ENCODE measurements at regions not wholly inside any gene's neighbourhood (a gene's known extent, or its start where the extent isn't known, plus 50 kb on each side); places are given as distances from the start of the nearest gene placed in this dataset.

GRCh38 chr18:61199171-61199848, 133.9 kb upstream of the CDH20 start:
- DNase-seq (ENCODE audit: extremely low spot score), result no peak
- H3K36me3 ChIP-seq (ENCODE audit: insufficient read depth), result no peaks in the 10 kb centered on the region
- H3K27ac ChIP-seq (ENCODE audit: low read depth), result no peak overlapping the region
- H3K4me3 ChIP-seq (ENCODE audit: low read depth, low read length), result no peak overlapping the region
- WGBS, result 45% methylated on average over 3 of the region's 3 CpGs
- H3K4me1 ChIP-seq (ENCODE audit: insufficient read depth), result no peaks in the 10 kb centered on the region

GRCh38 chr18:61201511-61201910, 131.7 kb upstream of the CDH20 start:
- no peak for DNase-seq (ENCODE audit: extremely low spot score)
- 50% methylated on average over 2 of the region's 2 CpGs for WGBS
- Histone ChIP-seq H3K4me1 (ENCODE audit: insufficient read depth) (no peaks in the 10 kb centered on the region), H3K36me3 (ENCODE audit: insufficient read depth) (no peaks in the 10 kb centered on the region), H3K4me3 (ENCODE audit: low read depth, low read length) (no peak overlapping the region), H3K27ac (ENCODE audit: low read depth) (no peak overlapping the region)

- Histone ChIP-seq H3K4me1 (ENCODE audit: insufficient read depth) (no peaks in the 10 kb centered on the region), H3K4me3 (ENCODE audit: low read depth, low read length) (no peak overlapping the region), H3K27ac (ENCODE audit: low read depth) (no peak overlapping the region), H3K36me3 (ENCODE audit: insufficient read depth) (no peaks in the 10 kb centered on the region)
- WGBS, result 84% methylated on average over 1 of the region's 1 CpG
- DNase-seq (ENCODE audit: extremely low spot score), result no peak
Observed at GRCh38 chr18:61203151-61203550, 130.1 kb upstream of the CDH20 start.

DNA sequence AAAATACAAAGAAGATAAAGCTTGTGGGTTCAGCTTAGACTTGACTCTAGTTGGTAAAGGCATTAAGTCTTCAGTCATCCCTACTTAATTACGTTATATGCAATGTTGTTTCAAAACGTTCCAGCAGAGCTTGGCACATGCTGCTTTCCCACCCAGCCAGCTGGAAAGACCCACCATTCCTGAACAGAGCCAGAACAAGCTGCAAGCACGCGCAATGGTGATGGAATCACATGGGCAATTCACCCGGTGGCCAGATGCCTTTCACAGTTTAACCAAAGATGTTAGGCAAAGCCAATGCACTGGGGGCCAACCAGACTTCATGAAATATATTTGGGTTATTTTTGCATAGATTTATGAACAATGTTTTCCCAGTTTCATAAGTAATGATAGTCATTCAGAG, 123.4 kb upstream of the CDH20 start:
- WGBS, result 66% methylated on average over 5 of the region's 5 CpGs
- Histone ChIP-seq H3K27ac (ENCODE audit: low read depth) (no peak overlapping the region), H3K36me3 (ENCODE audit: insufficient read depth) (no peaks in the 10 kb centered on the region), H3K4me3 (ENCODE audit: low read depth, low read length) (no peak overlapping the region), H3K4me1 (ENCODE audit: insufficient read depth) (no peaks in the 10 kb centered on the region)
- no peak for DNase-seq (ENCODE audit: extremely low spot score)

GRCh38 chr18:61216051-61216450, 117.2 kb upstream of the CDH20 start:
- 87% methylated on average over 6 of the region's 6 CpGs for WGBS

GRCh38 chr18:61222206-61222605, 111.0 kb upstream of the CDH20 start:
- DNase-seq (ENCODE audit: extremely low spot score), result no peak
- H3K4me1 ChIP-seq (ENCODE audit: insufficient read depth), result no peaks in the 10 kb centered on the region
- H3K36me3 ChIP-seq (ENCODE audit: insufficient read depth), result no peaks in the 10 kb centered on the region
- no peak overlapping the region for H3K27ac ChIP-seq (ENCODE audit: low read depth)
- H3K4me3 ChIP-seq (ENCODE audit: low read depth, low read length), result no peak overlapping the region

More at GRCh38 chr18:61216051-61216450, 117.2 kb upstream of the CDH20 start:
- DNase-seq (ENCODE audit: extremely low spot score), result no peak
- Histone ChIP-seq H3K4me1 (ENCODE audit: insufficient read depth) (no peaks in the 10 kb centered on the region), H3K36me3 (ENCODE audit: insufficient read depth) (no peaks in the 10 kb centered on the region), H3K27ac (ENCODE audit: low read depth) (no peak overlapping the region), H3K4me3 (ENCODE audit: low read depth, low read length) (no peak overlapping the region)

- Histone ChIP-seq H3K4me3 (ENCODE audit: low read depth, low read length) (no peak overlapping the region), H3K36me3 (ENCODE audit: insufficient read depth) (no peaks in the 10 kb centered on the region), H3K4me1 (ENCODE audit: insufficient read depth) (no peaks in the 10 kb centered on the region), H3K27ac (ENCODE audit: low read depth) (no peak overlapping the region)
- DNase-seq (ENCODE audit: extremely low spot score), result no peak
Observed at GRCh38 chr18:61225336-61225735, 107.9 kb upstream of the CDH20 start.

- H3K36me3 ChIP-seq (ENCODE audit: insufficient read depth), result no peaks in the 10 kb centered on the region
- no peaks in the 10 kb centered on the region for H3K4me1 ChIP-seq (ENCODE audit: insufficient read depth)
- no peak overlapping the region for H3K27ac ChIP-seq (ENCODE audit: low read depth)
- DNase-seq (ENCODE audit: extremely low spot score), result no peak
- WGBS, result 66% methylated on average over 7 of the region's 7 CpGs
- H3K4me3 ChIP-seq (ENCODE audit: low read depth, low read length), result no peak overlapping the region
Observed at GRCh38 chr18:61236356-61237057, 96.7 kb upstream of the CDH20 start.

GRCh38 chr18:61237529-61237928, 95.7 kb upstream of the CDH20 start:
- Histone ChIP-seq H3K36me3 (ENCODE audit: insufficient read depth) (no peaks in the 10 kb centered on the region), H3K27ac (ENCODE audit: low read depth) (no peak overlapping the region), H3K4me3 (ENCODE audit: low read depth, low read length) (no peak overlapping the region), H3K4me1 (ENCODE audit: insufficient read depth) (no peaks in the 10 kb centered on the region)
- 70% methylated on average over 7 of the region's 7 CpGs for WGBS
- no peak for DNase-seq (ENCODE audit: extremely low spot score)

- Histone ChIP-seq H3K4me1 (ENCODE audit: insufficient read depth) (no peaks in the 10 kb centered on the region), H3K4me3 (ENCODE audit: low read depth, low read length) (no peak overlapping the region), H3K36me3 (ENCODE audit: insufficient read depth) (no peaks in the 10 kb centered on the region), H3K27ac (ENCODE audit: low read depth) (no peak overlapping the region)
- WGBS, result 73% methylated on average over 5 of the region's 5 CpGs
- DNase-seq (ENCODE audit: extremely low spot score), result no peak
Observed at GRCh38 chr18:61239051-61239450, 94.2 kb upstream of the CDH20 start.

DNA sequence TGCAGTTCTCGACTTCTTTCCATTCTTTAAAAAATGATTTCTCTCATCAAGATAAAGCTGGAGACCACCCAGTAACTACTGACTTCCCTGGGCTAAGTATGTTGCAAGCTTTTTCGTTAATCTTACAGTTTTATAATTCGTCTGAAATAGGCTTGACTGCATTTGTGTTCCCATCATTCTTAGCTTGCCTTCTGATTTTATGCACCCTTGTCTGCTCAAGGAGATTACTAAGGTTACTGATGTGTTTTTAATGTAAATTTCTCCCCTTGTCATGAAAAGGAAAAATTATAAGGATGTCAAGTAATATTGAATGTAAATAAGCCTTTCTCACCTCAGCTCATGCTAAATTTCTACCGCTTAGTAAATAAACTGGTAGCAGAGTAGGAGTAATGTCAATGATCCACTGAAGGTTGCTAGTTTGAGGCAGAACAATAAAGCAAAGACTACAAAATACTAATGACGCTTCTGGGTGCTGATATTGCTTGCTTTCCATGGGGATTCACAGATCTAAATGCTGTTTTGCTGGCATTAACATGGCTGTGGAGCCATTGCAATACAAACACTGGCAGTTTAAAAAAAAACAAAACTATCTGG, 91.9 kb upstream of the CDH20 start:
- Histone ChIP-seq H3K4me3 (ENCODE audit: low read depth, low read length) (no peak overlapping the region), H3K4me1 (ENCODE audit: insufficient read depth) (no peaks in the 10 kb centered on the region), H3K27ac (ENCODE audit: low read depth) (no peak overlapping the region), H3K36me3 (ENCODE audit: insufficient read depth) (no peaks in the 10 kb centered on the region)
- WGBS, result 72% methylated on average over 5 of the region's 5 CpGs
- no peak for DNase-seq (ENCODE audit: extremely low spot score)

DNA sequence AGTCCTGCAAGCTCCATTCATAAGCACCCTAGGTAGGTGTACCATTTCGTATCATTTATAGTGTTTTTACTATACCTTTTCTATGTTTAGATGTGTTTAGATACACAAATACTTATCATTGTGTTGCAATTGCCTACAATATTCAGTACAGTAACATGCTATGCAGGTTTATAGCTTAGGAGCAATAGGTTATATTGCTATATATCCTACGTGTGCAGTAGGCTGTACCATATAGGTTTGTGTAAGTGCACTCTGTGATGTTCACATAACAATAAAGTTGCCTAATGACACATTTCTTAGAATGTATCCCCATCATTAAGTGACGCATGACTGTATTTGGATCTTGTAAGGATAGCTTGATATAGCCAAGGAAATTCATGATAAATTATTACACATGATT, 88.6 kb upstream of the CDH20 start:
- no peaks in the 10 kb centered on the region for H3K4me1 ChIP-seq (ENCODE audit: insufficient read depth)
- no peak for DNase-seq (ENCODE audit: extremely low spot score)
- no peak overlapping the region for H3K27ac ChIP-seq (ENCODE audit: low read depth)
- H3K36me3 ChIP-seq (ENCODE audit: insufficient read depth), result no peaks in the 10 kb centered on the region
- no peak overlapping the region for H3K4me3 ChIP-seq (ENCODE audit: low read depth, low read length)
- WGBS, result 86% methylated on average over 3 of the region's 3 CpGs

- H3K4me3 ChIP-seq (ENCODE audit: low read depth, low read length), result no peak overlapping the region
- no peaks in the 10 kb centered on the region for H3K4me1 ChIP-seq (ENCODE audit: insufficient read depth)
- H3K27ac ChIP-seq (ENCODE audit: low read depth), result no peak overlapping the region
- H3K36me3 ChIP-seq (ENCODE audit: insufficient read depth), result no peaks in the 10 kb centered on the region
- no peak for DNase-seq (ENCODE audit: extremely low spot score)
- WGBS, result 86% methylated on average over 3 of the region's 3 CpGs
Observed at GRCh38 chr18:61245276-61245675, 88.0 kb upstream of the CDH20 start.

DNA sequence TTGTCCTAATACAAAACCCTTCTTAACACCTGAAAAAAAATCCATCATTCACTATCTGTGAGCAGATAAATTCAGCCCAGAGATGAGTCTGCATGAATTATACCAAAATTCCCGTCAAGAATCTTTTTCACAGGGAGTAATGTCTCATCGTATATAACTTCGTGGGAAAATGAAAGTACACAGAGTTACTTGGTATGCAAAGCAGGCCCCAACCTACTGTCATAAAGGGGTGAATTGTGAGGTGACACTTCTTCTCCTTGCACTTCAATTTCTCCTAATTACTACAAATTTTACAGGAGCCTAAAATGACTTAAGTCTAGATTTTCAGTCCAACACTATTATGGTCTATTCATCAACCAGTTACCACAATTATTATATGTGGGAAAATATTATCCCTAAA, 84.6 kb upstream of the CDH20 start:
- WGBS, result 74% methylated on average over 3 of the region's 3 CpGs
- no peak overlapping the region for H3K4me3 ChIP-seq (ENCODE audit: low read depth, low read length)

More for the DNA sequence above, 84.6 kb upstream of the CDH20 start:
- H3K4me1 ChIP-seq (ENCODE audit: insufficient read depth), result no peaks in the 10 kb centered on the region
- H3K36me3 ChIP-seq (ENCODE audit: insufficient read depth), result no peaks in the 10 kb centered on the region
- H3K27ac ChIP-seq (ENCODE audit: low read depth), result no peak overlapping the region
- no peak for DNase-seq (ENCODE audit: extremely low spot score)
